NCI-H345 (cell line): ENCODE measurements at regions not wholly inside any gene's neighbourhood (a gene's known extent, or its start where the extent isn't known, plus 50 kb on each side); places are given as distances from the start of the nearest gene placed in this dataset.

Experiments
- DNase-seq: peaks from one replicate; lab custom pipeline; 2025; lab: John Stamatoyannopoulos, UW

GRCh38 chr14:35222324-35222723, 69.9 kb upstream of the PSMA6 start:
- no peak for DNase-seq

GRCh38 chr14:35222872-35223466, 69.2 kb upstream of the PSMA6 start:
- DNase-seq, result no peak

- DNase-seq, result no peak
These were observed 68.3 kb upstream of the PSMA6 start for GRCh38 chr14:35223927-35224326.

GRCh38 chr14:35224615-35225014, 67.6 kb upstream of the PSMA6 start:
- DNase-seq, result no peak

- DNase-seq, result peak; percentile 4
These were observed 62.9 kb upstream of the PSMA6 start for GRCh38 chr14:35229084-35229791.

- DNase-seq, result no peak
These were observed 62.4 kb upstream of the PSMA6 start for GRCh38 chr14:35229792-35230089.

GRCh38 chr14:35231207-35231760, 60.9 kb upstream of the PSMA6 start:
- DNase-seq, result no peak

- DNase-seq, result no peak
These were observed 58.0 kb upstream of the PSMA6 start for GRCh38 chr14:35234012-35234805.

GRCh38 chr14:35235840-35236239, 56.3 kb upstream of the PSMA6 start:
- no peak for DNase-seq

GRCh38 chr14:35236806-35237205, 55.4 kb upstream of the PSMA6 start:
- DNase-seq, result no peak

- no peak for DNase-seq
These were observed 52.0 kb upstream of the PSMA6 start for GRCh38 chr14:35240231-35240630.
